ENCODE measurements at regions not wholly inside any gene's neighbourhood (a gene's known extent, or its start where the extent isn't known, plus 50 kb on each side); places are given as distances from the start of the nearest gene placed in this dataset.

GRCh38 chr7:131800531-131800930, 244.1 kb upstream of the PODXL start:
- TF ChIP-seq CTCF (IDR thresholded peaks at IDR 0.05; ENCODE audit: low read depth, low read length, poor library complexity, severe bottlenecking) (no peak), EZH2phosphoT487 (IDR thresholded peaks at IDR 0.05; ENCODE audit: borderline replicate concordance, low read length) (no peak)
